Cardiac fibroblast (primary cell): ENCODE measurements at regions not wholly inside any gene's neighbourhood (a gene's known extent, or its start where the extent isn't known, plus 50 kb on each side); places are given as distances from the start of the nearest gene placed in this dataset.

Experiments
- DNase-seq, 2 donors: peaks; one replicate each; pipeline versions ENCODE4 v3.0.0 to v3.0.0-alpha.2; 2010; ENCODE audit warnings: low read depth in 2 of 2
- H3K4me3 ChIP-seq, 2 donors: replicated peaks in 1 of 2; 1 replicate in 1 of 2; 2 replicates in 1 of 2; pipeline ENCODE4 v1.5.1; 2011; ENCODE audit warnings: low read depth in 2 of 2, low read length in 2 of 2, mild to moderate bottlenecking in 2 of 2, moderate library complexity in 1 of 2
- TF ChIP-seq, protein P1 (sequence below): IDR thresholded peaks from one replicate; pipeline ENCODE4 v1.5.1; 2011; ENCODE audit warnings: low read depth, mild to moderate bottlenecking, low read length, inconsistent platforms

- TF ChIP-seq, protein P1, sequence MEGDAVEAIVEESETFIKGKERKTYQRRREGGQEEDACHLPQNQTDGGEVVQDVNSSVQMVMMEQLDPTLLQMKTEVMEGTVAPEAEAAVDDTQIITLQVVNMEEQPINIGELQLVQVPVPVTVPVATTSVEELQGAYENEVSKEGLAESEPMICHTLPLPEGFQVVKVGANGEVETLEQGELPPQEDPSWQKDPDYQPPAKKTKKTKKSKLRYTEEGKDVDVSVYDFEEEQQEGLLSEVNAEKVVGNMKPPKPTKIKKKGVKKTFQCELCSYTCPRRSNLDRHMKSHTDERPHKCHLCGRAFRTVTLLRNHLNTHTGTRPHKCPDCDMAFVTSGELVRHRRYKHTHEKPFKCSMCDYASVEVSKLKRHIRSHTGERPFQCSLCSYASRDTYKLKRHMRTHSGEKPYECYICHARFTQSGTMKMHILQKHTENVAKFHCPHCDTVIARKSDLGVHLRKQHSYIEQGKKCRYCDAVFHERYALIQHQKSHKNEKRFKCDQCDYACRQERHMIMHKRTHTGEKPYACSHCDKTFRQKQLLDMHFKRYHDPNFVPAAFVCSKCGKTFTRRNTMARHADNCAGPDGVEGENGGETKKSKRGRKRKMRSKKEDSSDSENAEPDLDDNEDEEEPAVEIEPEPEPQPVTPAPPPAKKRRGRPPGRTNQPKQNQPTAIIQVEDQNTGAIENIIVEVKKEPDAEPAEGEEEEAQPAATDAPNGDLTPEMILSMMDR, result no peak
- peak; percentile 3 to 67 for DNase-seq
Measured at GRCh38 chr9:80707120-80707519, 982.2 kb downstream of the TLE1 start.

DNA sequence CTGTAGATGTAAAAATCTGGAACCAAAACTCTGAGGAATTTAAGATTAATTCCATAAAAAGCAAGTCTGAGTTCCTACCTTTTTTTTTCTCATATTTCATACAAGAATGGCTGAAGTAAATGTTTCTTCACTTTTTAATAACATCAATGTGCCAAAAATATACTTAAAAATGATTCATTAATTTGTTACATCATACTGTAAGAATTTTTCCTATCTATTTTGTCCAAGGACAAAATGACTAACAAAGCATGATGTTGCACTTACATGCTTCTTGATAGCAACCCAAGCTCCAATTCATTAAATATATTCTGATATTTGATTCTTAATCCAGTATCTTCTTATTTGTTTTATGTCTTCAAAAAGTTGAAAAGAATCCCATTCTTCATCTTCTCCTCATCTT lies 988.3 kb downstream of the TLE1 start:
- DNase-seq, result peak; percentile 7 to 44
- TF ChIP-seq, protein P1, result no peak
- H3K4me3 ChIP-seq, result no peak overlapping the region

More at GRCh38 chr9:80707120-80707519, 982.2 kb downstream of the TLE1 start:
- H3K4me3 ChIP-seq, result no peak overlapping the region

DNA sequence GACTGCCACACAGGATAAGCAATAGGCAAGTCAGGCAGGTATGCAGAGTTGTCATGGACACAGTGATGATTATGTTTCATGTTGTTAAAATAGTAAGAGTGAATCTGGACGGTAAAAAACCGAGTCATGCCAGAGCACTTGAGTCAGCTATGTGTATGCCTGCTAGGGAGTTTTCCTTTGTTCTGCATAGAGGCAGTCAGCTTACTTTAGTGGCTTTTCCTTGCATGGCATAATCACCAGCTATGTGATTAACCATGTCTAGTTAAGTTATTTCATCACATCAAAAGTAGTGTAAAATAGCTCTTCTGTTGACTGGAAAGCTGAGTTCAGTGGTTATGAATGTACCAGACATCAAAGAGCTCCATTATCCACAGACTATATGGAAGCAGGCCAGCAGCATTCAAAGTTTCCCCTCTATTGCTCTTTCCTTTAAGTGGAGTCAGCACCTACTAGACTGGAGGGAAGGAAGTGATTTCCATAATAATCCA lies 989.8 kb downstream of the TLE1 start:
- no peak overlapping the region for H3K4me3 ChIP-seq
- peak; percentile 43 to 88 for DNase-seq
- TF ChIP-seq, protein P1, result no peak

DNA sequence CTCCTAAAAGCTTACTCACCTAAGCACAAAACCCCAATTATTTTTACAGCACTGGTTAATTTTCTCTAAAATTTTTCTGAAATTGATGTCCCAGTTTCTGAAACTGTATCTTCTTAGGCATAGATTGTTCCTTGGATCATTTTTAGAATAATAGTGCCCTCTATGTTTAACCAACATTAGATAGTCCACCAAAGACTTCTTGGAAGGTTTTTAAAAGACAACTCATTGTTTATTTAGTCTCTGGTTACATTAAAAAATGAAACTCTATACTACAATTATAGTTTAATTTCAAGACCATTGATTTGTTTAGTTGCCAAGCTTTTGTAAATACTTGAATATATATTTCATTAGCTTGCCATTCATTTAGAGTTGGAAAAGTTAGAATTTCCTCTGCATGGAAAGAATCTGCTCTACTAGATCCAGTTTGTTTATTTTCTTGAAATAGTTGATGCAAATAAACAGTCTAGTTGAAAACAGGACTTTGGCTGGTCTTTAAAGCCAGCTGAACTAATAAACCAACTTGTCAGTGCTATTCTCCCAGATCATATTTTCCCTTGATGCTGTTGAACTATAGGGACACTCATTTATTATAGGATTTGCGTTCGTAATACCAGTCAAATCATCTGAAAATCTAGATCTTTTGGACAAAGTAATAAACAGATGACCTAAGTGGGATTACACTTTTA lies 990.5 kb downstream of the TLE1 start:
- peak in 1 of 2 donors; percentile 14 for DNase-seq
- TF ChIP-seq, protein P1, result no peak
- H3K4me3 ChIP-seq, result no peak overlapping the region

GRCh38 chr9:80692751-80693150 lies 996.6 kb downstream of the TLE1 start:
- TF ChIP-seq, protein P1, result no peak
- H3K4me3 ChIP-seq, result no peak overlapping the region
- no peak for DNase-seq

DNA sequence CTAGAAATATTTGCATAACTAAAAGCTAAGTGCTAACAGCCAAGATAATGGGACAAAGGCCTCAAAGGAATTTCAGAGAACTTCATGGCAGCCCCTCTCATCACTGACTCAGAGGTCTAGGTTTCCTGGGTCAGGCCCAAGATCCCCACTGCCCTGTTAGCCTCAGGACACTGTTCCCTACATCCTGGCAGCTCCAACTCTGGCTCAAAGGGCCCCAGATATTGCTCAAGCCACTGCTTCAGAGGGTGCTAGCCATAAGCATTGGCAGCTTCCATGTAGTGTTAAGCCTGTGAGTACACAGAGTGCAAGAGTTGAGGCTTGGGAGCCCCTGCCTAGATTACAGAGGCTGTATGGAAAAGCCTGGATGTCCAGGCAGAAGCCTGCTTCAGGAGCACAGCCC lies 998.1 kb downstream of the TLE1 start:
- DNase-seq, result peak in 1 of 2 donors; percentile 14
- H3K4me3 ChIP-seq, result no peak overlapping the region
- TF ChIP-seq, protein P1, result no peak
